A673 (cell line): ENCODE measurements at regions not wholly inside any gene's neighbourhood (a gene's known extent, or its start where the extent isn't known, plus 50 kb on each side); places are given as distances from the start of the nearest gene placed in this dataset.

Source experiments
- BruUV-seq: library from RNA; stranded (reverse); fragments of 400-500 nt; replicated peaks from 2 replicates; lab custom pipeline; 2021; lab: Mats Ljungman, UMichigan
- CTCF ChIA-PET: fragments of 300-600 bp; sonication (Branson Sonifier 250); formaldehyde crosslinking; loops from one replicate; lab custom pipeline; 2022; ENCODE audit warnings: antibody characterized with exemption; lab: Charles Lee
- POLR2A ChIA-PET: fragments of 300-600 bp; sonication (Branson Sonifier 250); formaldehyde crosslinking; loops from one replicate; lab custom pipeline; 2022; ENCODE audit warnings: antibody characterized with exemption; ENCODE audit not compliant: low non-redundant PET; lab: Charles Lee
- DNase-seq: peaks from one replicate; pipeline ENCODE4 v3.0.0-alpha.2; 2015; ENCODE audit warnings: low spot score
- H3K27ac ChIP-seq: fragments of 200-600 bp; sonication (generic); 2 replicates; pipeline ENCODE4 v1.5.1; 2016; ENCODE audit warnings: mixed run types, low read depth, mild to moderate bottlenecking, mixed read lengths, antibody characterized with exemption, low read length; ENCODE audit not compliant: poor library complexity, severe bottlenecking
- H3K27me3 ChIP-seq: fragments of 200-600 bp; sonication (generic); replicated peaks from 2 replicates; pipeline ENCODE4 v1.6.1; 2017; ENCODE audit warnings: mixed run types, low read depth, mild to moderate bottlenecking, mixed read lengths, antibody characterized with exemption, low read length; ENCODE audit not compliant: insufficient read depth, poor library complexity
- H3K36me3 ChIP-seq: fragments of 200-600 bp; sonication (generic); 2 replicates; pipeline ENCODE4 v1.6.1; 2016; ENCODE audit warnings: mixed run types, mild to moderate bottlenecking, mixed read lengths, antibody characterized with exemption, low read length; ENCODE audit not compliant: insufficient read depth, poor library complexity, severe bottlenecking
- H3K4me1 ChIP-seq: fragments of 200-600 bp; sonication (generic); 2 replicates; pipeline ENCODE4 v1.6.1; 2017; ENCODE audit warnings: mixed run types, mild to moderate bottlenecking, mixed read lengths, antibody characterized with exemption, low read length; ENCODE audit not compliant: insufficient read depth, poor library complexity, severe bottlenecking
- H3K4me3 ChIP-seq: fragments of 200-600 bp; sonication (generic); 2 replicates; pipeline ENCODE4 v1.5.1; 2016; ENCODE audit warnings: low read depth, mixed run types, mild to moderate bottlenecking, mixed read lengths, low read length; ENCODE audit not compliant: poor library complexity, severe bottlenecking
- H3K9me3 ChIP-seq: fragments of 200-600 bp; sonication (generic); 2 replicates; pipeline ENCODE4 v1.6.1; 2016; ENCODE audit warnings: mixed run types, low read depth, mild to moderate bottlenecking, mixed read lengths, antibody characterized with exemption, low read length; ENCODE audit not compliant: poor library complexity, severe bottlenecking
- EZH2 ChIP-seq: fragments of 200-600 bp; sonication (generic); IDR thresholded peaks from 2 replicates; pipeline ENCODE4 v1.6.1; 2017; ENCODE audit warnings: borderline replicate concordance, low read depth, mild to moderate bottlenecking, mixed read lengths, antibody characterized with exemption, low read length; ENCODE audit not compliant: poor library complexity, severe bottlenecking
- intact Hi-C: fragments of 100-400 bp; cut with micrococcal nuclease; formaldehyde crosslinking; loops from one replicate; pipeline ENCODE4 v1.10.0; 2022; ENCODE audit not compliant: unreplicated experiment
- TF ChIP-seq, protein P1 (sequence below): fragments of 300-800, 200-600 bp; sonication (generic); conservative IDR thresholded peaks from 2 replicates; pipeline ENCODE4 v1.5.1; 2017; ENCODE audit warnings: low read depth, mild to moderate bottlenecking, antibody characterized with exemption, low read length, moderate library complexity, mixed read lengths

DNA sequence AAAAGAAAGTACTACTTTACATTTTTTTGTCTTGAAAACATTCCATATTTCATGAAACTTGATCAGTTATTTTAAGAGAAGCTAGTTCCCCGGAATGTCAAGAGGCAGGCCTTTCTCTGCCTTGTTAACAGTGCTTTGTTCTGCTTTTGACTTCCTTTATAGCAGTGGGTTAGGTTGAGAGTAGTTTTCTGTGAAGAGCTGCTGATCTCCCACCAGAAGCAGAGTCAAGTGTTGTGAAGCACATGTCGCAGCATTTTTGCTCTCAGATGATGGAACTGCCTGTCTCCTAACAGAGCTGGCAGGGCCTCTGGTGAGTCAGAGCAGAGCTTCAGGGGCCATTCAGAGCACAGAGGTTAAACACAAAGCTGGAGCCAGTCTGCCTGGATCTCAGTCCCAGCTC lies 871.8 kb downstream of the SLC4A3 start:
- Histone ChIP-seq H3K9me3 (no peaks in the 10 kb centered on the region), H3K4me3 (no peak overlapping the region), H3K36me3 (no peaks in the 10 kb centered on the region), H3K27ac (no peak overlapping the region), H3K4me1 (no peaks in the 10 kb centered on the region), H3K27me3 (no peaks in the 10 kb centered on the region)
- DNase-seq = no peak
- POLR2A ChIA-PET = no interaction called here
- no TSS peak for BruUV-seq
- TF ChIP-seq, protein P1, sequence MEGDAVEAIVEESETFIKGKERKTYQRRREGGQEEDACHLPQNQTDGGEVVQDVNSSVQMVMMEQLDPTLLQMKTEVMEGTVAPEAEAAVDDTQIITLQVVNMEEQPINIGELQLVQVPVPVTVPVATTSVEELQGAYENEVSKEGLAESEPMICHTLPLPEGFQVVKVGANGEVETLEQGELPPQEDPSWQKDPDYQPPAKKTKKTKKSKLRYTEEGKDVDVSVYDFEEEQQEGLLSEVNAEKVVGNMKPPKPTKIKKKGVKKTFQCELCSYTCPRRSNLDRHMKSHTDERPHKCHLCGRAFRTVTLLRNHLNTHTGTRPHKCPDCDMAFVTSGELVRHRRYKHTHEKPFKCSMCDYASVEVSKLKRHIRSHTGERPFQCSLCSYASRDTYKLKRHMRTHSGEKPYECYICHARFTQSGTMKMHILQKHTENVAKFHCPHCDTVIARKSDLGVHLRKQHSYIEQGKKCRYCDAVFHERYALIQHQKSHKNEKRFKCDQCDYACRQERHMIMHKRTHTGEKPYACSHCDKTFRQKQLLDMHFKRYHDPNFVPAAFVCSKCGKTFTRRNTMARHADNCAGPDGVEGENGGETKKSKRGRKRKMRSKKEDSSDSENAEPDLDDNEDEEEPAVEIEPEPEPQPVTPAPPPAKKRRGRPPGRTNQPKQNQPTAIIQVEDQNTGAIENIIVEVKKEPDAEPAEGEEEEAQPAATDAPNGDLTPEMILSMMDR = no peak
- TF ChIP-seq EZH2 = no peak
- intact Hi-C loops = no loop called here
- CTCF ChIA-PET = no interaction called here

DNA sequence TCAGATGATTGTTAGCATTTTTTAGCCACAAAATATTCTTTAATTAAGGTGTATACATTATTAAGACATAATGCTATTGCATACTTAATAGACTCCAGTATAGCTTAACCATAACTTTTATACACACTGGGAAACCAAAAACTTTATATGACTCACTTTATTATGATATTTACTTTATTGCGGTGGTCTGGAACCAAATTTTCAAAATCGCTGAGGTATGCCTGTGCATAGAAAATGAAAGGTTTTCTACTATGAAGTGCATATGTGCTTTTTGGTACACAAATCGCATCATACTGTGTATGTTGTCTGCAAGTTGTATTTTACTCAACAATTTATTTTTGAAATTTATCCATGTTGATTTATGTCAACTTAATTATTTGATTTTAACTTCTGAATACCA lies 875.1 kb downstream of the SLC4A3 start:
- Histone ChIP-seq H3K9me3 (no peaks in the 10 kb centered on the region), H3K27me3 (no peaks in the 10 kb centered on the region), H3K4me1 (no peaks in the 10 kb centered on the region), H3K4me3 (no peak overlapping the region), H3K36me3 (no peaks in the 10 kb centered on the region), H3K27ac (no peak overlapping the region)
- ChIA-PET CTCF (no interaction called here), POLR2A (no interaction called here)
- TF ChIP-seq EZH2 = no peak
- TF ChIP-seq, protein P1 = no peak
- intact Hi-C loops = no loop called here
- no TSS peak for BruUV-seq
- DNase-seq = no peak

DNA sequence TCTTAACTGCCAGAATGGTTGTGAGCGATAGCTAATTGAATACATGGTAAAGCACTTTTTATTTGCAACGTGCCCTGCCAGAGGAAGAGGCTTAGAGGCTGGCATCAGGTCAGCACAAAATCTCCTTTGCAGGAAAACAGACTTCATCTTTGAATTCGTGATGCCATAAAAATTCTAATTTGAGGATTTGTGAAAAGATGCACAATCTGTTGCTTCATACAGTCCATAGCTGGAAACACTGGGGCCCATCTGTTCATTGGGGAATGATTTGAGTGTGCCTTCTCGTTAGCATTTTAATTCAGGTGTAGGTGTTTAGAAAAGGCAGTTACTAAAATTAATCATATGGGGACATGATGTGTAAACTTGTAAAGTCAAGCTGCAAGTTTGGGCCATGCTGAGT lies 876.0 kb downstream of the SLC4A3 start:
- POLR2A ChIA-PET = no interaction called here
- Histone ChIP-seq H3K36me3 (no peaks in the 10 kb centered on the region), H3K9me3 (no peaks in the 10 kb centered on the region), H3K4me3 (no peak overlapping the region), H3K27ac (no peak overlapping the region), H3K4me1 (no peaks in the 10 kb centered on the region), H3K27me3 (no peaks in the 10 kb centered on the region)
- no peak for TF ChIP-seq EZH2
- TF ChIP-seq, protein P1 = no peak
- DNase-seq = no peak
- intact Hi-C loops = no loop called here
- BruUV-seq = no TSS peak
- CTCF ChIA-PET = no interaction called here
